GM18868 (cell line): ENCODE measurements at regions not wholly inside any gene's neighbourhood (a gene's known extent, or its start where the extent isn't known, plus 50 kb on each side); places are given as distances from the start of the nearest gene placed in this dataset.
A peak's percentile ranks its signal among the peaks of the same experiment; 100 is the strongest.

ENCODE experiments used
- ATAC-seq: cut with Tn5 transposase; IDR thresholded peaks from one replicate; pipeline ENCODE4 v1.9.1; 2021; ENCODE audit warnings: mild to moderate bottlenecking, moderate library complexity; ENCODE audit not compliant: unreplicated experiment

DNA sequence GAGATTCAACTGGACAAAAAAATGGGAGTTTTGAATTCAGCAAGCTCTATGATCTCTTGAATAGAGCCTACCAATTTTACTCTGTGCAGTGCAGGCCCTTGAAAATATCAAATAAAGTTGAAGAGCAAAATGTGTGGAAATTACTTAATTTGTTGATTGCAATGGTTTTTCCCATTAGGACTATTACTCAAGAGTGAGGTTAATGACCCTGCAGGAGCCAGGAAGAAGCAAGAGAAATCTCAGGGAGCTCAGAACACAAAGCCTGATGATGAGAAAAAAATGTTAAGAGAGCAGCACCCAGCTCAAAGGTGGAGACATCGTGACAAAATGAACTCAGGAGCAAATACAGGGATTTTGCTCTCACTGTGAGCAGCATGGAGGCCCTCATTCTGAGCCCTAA is 337.6 kb upstream of the TRIB2 start:
- ATAC-seq: no peak

DNA sequence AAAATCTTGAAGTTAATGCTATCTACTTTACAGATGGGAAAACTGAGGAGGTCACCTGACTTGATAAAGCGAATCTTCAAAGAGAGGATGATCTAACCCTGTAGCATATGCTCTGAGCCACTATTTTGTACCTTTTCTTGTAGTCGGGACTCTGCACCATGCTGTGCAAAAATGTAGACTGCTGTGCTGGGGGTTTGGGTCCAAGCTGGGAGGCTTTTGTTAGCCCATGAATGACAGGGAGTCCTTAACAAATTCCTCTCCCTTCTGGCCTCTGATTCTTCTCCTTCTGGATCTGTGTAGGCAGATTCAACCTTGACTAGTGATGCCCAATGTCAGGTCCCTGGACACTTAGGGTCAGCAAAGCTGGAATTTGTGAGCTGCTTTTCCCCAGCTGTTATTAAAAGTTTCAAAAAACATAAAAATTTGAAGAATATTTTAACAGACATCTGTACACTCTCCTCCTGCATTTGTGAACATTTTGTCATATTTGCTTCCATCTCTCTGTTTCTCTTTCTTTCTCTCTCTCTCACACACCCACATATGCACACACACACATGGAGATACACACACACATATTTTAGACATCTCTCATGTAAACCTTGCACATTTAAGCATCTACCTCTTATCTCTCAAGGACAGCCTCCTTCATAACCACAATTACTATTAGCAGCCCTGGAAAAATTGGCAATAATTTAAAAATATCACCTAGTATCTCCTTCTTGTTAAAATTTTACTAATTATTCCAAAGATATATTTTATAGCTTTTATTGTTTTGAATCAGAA is 335.0 kb upstream of the TRIB2 start:
- ATAC-seq: no peak

DNA sequence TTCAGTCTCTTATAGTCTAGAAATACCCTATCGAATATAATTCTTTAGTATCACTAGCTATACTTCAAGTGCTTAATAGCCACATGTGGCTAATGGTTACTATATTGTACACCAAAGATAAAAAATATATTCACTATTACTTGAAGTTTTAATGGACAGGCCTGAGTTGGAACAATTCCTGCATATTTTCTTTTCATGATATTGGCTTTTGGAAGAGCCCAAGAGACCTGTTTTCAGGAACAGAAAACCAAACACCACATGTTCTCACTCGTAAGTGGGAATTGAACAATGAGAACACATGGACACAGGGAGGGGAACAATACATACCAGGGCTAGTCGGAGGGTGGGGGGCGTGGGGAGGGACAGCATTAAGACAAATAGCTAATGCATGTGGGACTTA is 334.4 kb upstream of the TRIB2 start:
- ATAC-seq: no peak

DNA sequence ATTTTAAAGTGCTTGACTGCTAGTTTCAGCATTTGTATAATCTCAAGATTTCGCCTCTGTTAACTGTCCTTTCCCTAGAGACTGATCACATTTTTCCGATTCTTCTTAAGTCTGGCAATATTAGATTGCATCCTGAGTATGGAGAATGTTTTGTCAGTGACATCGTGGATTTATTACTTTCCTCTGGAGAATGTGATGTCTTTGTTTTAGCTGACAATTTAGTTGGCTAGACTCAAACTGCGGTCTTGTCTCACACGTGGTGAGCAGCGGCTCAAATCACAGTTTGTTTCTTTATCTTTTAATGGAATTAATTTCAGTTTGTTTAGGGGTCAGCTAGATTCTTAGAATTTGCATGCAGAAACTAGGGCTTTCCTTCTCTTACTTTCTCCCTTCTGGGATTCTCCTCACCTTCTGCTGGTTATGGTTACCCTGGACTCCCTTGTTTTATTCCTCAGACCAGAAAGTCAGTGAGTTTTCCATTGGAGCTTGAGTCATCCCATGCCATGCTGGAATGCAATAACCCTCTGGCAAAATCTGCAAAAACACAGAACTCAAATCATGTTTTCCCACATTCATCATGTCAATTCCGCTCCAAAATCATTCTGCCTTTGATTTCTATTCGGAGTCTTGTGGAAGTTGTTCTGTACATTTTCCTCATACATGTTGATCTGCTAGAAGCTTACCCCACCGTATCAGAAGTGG is 327.2 kb upstream of the TRIB2 start:
- ATAC-seq: no peak

DNA sequence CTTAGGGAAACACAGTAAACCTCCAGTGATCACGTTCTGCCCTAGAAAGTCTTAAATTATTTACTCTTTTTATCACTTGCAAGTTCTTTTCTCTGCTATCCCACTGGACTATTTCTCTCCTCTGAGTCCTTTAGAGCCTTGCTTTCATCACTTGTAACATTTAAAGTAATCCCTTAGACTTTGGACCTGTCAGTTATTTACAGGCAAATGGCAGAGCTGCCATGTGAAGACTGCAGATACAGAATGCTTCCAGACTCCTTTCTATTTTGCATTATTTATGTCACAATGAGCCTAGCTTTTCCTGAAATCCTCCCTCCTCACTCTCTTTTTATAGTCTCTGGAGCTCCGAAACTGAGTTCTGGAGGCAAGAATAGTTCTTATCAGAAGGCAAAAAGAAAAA is 325.6 kb upstream of the TRIB2 start:
- ATAC-seq: no peak

DNA sequence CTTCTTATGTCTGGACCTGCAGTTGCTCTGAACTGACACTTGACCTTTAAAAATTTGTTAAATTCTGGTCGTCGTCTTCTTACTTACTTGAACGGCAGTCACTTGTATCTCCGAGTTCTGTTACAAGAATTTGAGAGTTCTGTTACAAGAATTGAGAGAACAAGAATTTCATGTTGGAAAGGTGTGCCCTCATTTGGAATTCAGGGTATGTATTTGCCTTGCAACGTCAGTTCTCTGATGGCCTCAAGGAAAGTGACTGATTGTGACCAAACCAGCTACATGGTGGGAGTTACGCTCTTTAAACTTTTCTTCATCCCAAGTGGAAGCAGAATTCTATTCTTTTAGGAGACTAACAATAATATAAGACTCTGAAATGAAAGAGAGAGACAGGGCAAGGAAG is 320.0 kb upstream of the TRIB2 start:
- no peak for ATAC-seq

DNA sequence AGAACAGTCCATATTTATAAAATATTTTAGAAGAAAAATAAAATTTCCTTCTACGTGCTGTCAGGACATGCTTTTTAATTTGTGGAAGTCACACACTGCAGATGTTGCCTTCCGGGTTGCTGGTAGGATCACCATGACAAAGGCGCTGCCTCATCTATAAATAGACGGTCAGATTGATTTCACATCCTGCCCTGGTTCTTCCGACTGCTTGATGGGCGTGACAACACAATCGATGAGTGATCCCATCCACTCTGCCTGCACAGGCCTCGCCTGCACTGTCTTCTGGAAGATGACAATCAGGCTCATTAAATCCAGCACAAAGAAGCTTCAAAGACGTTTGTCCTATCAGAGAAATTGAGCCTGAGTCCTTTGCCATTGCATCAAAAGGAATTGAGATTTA is 318.9 kb upstream of the TRIB2 start:
- peak; percentile 91 for ATAC-seq

DNA sequence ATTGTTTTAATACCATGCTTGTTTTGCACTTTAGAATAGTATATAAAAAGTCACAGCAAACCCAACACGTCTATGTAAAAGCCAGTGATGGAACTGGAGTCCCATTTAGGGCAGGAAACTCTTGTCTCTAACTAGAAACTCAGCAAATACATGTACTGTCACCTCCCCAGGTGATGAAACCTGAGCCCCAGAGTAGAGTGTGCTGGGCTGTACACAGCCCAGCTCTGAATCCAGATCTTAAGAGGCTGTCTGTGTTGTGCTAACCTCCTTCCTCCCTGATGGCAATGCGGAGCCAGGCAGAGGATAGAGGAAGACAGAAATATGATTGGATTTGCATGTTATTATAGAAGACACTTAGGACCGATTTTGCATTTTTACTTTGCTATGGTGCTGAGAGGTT is 317.5 kb upstream of the TRIB2 start:
- no peak for ATAC-seq

DNA sequence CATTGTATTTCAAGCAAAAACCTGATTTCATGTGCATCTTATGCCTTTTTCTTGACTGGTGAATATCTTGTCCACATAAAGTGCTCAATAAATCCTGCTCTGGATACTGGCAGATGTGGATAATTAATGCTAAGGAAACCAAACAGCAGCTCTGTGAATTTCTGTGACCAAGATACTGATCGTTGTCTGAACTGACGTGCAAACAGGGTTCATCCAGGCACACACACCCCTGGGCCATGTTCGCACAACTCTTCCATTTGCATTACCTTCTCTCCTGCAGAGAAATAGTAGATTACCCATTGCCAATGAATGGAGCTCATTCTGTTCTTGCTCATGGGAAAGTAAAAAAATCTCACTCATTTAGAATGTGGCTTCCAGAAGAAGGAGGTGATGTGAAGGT is 316.2 kb upstream of the TRIB2 start:
- ATAC-seq: no peak

DNA sequence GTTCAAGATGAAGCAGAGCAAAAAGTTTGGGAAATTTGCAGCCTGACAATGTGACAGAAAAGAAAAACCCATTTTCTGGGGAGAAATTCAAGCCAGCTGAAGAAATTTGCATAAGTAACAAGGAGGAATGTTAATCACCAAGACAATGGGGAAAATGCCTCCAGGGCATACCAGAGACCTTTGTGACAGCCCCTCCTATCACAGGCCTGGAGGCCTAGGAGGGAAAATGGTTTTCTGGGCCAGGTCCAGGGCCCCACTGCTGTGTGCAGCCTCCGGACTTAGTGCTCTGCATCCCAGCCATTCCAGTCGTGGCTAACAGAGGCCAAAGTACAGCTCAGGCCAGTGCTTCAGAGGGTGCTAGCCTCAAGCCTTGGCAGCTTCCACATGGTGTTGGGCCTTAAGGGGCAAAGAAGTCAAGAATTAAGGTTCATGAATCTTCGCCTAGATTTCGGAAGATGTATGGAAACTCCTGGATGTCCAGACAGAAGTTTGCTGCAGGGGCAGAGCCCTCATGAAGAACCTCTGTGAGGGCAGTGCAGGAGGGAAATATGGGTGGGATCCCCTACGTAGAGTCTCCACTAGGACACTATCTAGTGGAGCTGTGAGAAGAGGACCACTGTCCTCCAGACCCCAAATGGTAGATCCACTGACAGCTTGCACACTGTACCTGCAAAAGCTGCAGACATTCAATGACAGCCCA is 314.1 kb upstream of the TRIB2 start:
- ATAC-seq: no peak

DNA sequence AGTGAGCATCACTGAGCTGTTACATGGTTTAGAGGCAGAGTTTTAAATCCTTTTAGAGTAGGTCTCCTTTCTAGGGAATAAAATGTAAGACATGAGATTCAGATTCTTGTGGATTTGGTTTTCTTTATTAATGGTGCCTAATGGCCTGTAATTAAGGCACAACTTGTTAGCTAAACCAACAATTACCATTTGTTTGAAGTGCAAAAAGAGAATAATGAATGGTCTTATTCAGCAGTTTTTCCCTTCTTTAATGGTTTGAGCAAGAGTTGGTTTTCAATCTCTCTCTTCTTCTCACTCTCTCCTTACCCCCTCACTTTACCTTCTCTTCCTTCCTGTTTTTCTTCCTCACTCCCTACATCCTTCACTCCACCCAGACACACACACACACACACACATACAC is 312.2 kb upstream of the TRIB2 start:
- no peak for ATAC-seq

DNA sequence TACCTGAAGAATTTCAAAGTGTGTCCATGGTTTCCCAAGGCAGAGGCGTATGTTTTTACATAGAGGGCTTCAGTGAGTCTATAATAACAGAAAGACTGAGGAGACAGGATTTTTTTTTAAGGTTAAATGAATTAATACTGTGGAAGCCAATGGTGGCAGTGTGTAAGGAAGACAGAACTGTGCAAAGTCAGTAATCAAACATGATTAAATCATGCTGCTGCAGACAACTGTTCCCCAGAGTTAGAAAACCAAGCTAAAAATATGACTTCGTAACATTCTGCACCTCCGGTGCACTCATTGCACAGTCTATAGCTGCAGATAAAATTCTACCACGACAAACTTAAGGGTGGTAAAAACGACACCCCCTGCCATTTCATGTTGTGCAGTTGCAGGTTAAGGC is 309.6 kb upstream of the TRIB2 start:
- no peak for ATAC-seq

DNA sequence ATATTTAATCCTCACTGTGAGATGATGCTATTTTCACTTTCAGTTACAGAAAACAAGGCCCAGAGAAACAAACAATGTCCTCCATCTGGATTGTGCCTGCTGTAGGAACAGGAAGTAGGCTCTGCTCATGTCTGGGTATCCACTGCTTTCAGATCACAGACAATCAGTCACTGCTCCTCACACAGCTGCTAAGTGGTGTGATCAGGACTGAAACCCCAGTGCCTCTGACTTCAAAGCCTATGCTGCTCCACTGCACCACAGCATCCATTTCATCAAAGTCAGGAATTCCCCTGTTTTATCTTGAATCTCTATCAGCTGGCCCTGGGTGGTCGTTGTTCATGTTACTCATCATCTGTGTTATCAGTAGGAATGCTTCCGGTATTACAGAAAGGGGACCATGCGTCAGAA is 303.8 kb upstream of the TRIB2 start:
- peak; percentile 99 for ATAC-seq

DNA sequence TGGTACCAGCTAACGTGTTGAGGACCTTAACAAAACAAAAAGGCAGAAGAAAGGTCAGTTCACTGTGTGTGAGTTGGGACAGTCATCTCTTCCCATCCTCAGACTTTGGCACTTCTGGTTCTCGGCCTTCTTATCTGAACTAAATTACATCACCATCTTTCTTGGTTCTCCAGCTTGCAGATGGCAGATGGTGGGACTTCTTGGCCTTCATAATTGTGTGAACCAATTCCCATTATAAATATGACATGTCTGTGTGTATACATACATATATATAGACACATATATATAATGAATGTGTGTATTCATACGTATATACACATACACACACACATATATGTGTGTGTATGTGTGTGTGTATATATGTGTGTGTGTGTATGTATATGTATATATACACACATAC is 301.2 kb upstream of the TRIB2 start:
- ATAC-seq: no peak

DNA sequence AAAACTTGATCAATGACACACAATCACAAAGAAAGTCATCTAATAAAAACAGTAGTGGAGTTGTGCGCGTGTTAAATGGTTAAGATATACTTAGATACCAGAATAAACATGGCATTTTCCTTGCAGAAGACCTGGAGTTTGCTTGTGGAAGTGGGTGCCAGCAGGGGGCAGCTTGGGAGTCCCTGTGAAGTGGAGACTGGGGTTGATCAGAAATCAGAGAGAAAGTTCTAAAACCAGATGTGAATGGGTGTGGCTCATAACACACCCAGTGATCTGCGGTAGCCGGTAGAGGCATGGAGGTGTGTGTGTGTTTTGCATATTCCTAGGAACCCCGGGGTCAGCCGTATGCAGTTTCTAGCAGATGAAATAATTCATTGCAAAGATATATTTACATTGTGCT is 300.1 kb upstream of the TRIB2 start:
- ATAC-seq: no peak

DNA sequence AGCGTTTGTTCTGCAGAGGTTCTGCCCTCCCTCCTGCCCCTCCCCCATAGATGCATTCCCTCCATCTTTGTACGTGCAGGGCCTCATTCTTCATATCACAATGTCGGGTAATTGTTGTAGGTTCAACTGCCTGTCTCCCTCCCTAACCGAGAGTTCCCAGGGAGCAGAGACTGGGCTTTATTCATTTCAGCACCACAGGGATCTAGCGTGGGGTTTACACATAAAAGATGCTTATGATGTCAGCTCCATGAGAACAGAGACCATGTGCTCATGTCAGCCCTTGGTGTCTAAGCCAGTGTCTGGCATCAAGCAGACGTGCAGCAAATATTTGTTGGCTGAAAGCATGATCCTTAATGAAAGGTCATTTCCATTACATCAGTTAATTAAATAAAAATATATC is 298.9 kb upstream of the TRIB2 start:
- ATAC-seq: no peak

DNA sequence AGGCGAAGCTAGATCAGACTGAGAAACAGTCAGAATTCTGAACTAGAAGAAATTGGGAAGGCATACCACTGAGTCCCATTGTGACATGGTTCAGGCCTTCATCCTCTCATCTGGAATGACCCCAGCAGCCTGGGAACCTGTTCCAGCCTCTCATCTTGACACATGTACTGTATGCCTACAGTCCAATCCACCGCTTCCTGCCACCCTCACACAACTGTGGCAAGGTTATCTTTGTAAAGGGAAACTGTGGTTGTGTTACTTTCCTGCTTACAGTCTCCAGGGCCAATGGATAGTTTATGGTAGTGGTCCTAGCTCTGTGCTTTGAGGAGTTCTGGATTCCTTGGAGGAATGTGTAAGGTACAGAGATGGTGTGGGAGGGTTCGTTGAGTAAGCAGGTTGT is 296.9 kb upstream of the TRIB2 start:
- ATAC-seq: no peak

DNA sequence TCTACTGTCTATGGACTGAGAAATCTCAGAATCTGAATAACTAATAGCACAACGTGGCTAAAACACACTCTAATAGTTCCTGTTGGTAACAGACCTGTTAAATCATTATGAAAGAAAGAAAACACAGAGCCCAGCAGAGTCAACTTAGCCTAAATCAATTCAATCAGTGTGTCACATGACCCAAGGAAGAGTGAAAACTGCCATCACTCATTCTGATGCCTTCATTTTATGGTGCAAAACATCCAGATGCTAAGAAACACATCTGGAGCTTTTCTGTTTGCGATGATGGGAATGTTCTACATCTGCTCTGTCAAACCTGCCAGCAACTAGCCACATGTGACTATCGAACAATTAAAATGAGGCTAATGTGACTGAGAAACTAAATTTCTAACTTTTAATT is 295.7 kb upstream of the TRIB2 start:
- no peak for ATAC-seq

DNA sequence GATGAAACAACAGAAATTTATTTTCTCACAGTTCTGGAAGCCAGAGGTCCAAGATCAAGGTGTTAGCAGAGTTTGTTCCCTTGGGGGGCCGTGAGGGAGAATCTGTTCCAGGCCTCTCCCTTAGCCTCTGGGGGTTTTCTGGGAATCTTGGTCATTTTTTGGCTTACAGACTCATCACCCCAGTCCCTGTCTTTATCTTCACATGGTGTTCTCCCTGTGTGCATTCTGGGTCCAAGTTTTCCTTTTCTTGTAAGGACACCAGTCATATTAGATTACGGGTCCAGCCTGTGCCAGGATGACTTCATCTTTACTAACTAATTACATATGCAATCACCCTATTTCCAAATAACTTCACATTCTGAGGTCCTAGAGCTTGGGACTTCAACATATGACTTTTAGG is 292.5 kb upstream of the TRIB2 start:
- no peak for ATAC-seq

DNA sequence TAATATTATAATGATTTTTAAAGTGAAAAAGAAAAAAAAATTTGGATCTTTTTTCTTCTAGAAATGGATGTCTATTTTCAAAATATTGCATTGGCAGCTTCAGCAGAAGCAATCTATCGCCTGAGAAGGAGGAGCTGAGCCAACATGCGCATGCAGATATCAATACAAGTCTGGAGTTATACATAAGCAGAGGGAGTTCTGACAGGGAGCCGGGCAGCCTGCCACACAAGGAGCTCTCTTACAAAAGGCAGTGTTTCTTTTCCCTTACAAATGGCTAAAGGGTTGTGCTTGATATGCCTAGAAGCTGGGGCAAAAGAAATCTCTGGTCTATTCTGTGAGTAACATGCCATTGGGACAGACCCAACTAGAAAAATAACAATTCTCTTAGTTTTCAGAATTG is 291.9 kb upstream of the TRIB2 start:
- ATAC-seq: no peak

DNA sequence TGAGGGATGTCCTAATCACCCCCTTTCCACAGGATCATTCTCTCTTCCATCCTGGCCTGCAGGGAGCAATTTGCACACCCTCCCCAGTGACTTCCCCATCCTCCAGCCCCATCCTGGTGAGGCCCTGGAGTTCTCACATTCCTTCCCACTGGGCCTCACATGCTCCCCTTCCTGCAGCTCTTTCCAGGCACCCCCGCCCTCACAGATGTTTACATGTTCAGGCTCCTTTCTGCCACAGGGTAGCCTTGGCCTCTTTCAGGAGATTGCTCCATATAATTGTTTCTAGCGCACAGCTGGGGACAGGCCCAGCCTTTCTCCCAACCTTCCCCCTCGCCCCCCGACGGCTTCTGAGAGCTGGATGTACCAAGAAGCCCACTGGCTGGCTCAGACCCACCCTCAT is 288.4 kb upstream of the TRIB2 start:
- ATAC-seq: no peak

DNA sequence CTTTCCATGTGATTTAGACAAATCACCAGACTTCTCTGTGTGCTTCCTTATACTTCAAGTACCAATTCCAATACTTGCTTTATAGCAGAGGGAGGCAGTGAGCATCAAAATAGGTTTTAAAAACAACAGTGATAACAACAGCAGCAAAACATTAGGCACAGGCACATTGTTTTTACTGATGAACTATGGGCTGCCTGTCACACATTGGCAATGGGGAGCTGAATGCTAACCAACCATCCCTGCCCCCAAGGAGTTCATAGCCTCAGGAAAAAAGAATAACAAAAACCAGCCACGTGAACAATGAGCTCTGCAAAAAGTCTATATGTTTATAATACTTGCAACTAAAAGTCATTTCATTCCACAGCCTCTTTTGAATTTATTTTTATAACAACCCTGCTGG is 287.9 kb upstream of the TRIB2 start:
- no peak for ATAC-seq
